HG03060 (cell line): ENCODE measurements at regions not wholly inside any gene's neighbourhood (a gene's known extent, or its start where the extent isn't known, plus 50 kb on each side); places are given as distances from the start of the nearest gene placed in this dataset.
A peak's percentile ranks its signal among the peaks of the same experiment; 100 is the strongest.
"Not testable (repeated sequence)": the region's sequence is repeated elsewhere in the genome, so short reads cannot be mapped to it uniquely, and the experiment has no call there.

ENCODE experiments used
- ATAC-seq: cut with Tn5 transposase; IDR thresholded peaks from one replicate; pipeline ENCODE4 v1.9.1; 2021; ENCODE audit warnings: low read depth, moderate number of reproducible peaks; ENCODE audit not compliant: unreplicated experiment

DNA sequence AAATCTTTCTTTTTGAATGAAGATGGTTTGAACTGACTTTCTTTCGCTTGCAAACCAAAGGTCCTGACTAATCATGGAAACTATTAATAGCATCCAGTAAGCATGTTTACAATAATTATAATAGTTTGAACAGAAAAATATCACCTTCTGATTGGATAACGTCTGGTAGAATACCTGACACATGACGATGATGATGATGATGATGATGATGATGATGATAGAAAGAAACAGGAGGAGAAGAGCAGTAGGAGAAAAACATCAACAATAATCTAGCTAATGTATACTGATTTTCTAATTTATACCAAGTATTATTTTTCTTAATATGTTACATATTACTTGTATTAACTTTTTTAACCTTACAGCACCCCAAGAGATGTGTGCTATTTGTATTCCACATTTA, 157.5 kb upstream of the SPRY2 start:
- no peak for ATAC-seq

- no peak for ATAC-seq
Observed at GRCh38 chr13:80497978-80498377, 157.1 kb upstream of the SPRY2 start.

- no peak for ATAC-seq
Observed at GRCh38 chr13:80497439-80497838, 156.5 kb upstream of the SPRY2 start.

DNA sequence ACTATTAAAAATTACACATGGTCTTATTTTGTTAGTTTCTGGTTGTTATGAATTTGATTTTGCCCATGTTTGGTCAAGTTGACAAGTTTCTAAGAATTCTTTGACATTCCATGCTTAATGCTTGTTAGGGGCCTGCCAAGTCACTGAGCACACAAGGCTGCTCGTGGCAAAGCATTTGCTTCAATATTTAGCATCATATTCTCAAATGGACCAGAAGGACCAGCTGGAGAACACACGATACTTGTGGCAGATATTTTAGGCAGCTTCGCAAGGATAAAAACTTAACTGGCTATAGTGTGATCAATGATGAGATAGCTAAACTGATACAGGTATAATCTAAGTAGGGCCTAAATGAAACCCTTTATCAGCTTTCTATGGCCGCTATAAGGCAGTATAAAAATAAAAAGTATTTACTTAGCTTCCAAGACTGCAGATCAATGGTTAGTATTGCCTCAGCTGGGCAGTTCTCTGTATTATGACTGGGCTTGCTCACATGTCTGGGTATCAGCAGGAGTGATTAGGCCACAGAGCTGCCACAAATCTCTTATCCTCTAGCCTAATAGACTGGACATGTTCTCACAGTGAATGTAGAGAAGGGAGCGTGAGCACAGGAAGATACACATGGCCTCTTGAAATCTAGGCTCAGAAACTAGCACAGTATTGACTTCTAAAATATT, 155.9 kb upstream of the SPRY2 start:
- no peak for ATAC-seq

DNA sequence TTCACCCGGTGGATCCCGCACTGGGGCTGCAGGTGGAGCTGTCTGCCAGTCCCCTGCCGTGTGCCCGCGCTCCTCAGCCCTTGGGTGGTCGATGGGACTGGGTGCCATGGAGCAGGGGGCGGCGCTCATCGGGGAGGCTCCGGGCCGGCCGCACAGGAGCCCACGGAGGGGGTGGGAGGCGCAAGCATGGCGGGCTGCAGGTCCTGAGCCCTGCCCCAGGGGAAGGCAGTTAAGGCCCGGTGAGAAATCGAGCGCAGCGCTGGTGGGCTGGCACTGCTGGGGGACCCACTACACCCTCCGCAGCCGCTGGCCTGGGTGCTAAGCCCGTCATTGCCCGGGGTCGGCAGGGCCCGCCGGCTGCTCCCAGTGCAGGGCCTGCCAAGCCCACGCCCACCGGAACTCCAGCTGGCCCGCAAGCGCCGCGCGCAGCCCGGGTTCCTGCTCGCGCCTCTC, 149.6 kb upstream of the SPRY2 start:
- ATAC-seq: not testable (repeated sequence)

DNA sequence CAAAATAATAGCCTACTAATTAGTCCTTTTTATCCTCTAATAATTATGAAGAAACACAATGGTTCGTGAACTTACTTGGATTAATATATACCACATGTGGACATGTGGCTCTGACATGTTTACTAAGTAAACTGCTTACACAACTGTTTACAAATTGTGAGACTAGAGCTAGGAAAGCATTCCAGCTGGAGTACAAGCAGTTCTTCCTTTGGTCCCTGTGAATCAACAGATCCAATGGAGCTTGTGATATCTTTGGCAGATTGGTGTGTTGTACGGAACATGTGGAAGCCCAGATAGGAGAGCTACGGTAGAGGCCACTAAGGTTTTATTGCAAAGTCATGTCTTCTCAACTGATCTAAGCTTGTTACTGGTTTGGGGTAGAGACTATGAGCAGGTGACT, 145.5 kb upstream of the SPRY2 start:
- ATAC-seq: no peak

DNA sequence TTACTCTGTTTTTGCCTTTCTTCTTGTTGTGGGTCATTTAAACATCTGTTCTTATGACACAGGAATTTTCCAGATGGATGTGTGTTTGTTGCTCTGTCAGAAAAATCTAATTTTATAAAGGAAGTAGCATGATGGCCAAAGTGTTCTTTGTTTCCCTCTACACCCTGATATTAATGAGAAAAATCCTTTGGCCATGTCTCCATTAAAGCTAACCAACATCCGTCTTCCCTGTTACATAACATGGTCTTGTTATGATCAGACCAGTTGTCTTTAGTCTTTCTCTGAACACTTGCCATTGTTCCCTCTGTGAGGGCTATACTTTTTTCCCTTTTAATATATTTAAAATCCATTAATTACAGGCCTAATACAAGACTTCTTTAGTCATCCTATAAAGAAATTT, 142.2 kb upstream of the SPRY2 start:
- no peak for ATAC-seq

DNA sequence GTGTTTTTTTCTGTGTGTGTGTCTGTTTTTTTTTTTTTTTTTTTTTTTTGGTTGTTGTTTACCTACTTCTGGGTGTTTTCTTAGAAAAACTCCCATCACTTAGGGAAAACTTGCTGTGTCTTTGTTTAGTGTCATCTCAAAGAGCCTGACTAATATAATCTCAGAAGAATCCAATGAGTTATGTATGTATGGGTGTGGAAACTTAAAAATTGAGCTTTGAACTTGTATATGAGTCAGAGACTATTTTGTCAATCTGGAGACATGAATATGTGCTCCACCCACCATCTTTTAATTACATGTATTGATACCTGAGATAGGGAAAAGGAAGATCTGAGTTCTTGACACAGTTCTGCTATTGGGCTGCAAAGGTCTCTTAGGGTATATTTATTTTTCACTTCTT, 140.7 kb upstream of the SPRY2 start:
- ATAC-seq: no peak

GRCh38 chr13:80477661-80478443, 136.9 kb upstream of the SPRY2 start:
- ATAC-seq: peak; percentile 44

- no peak for ATAC-seq
Observed at GRCh38 chr13:80476953-80477352, 136.0 kb upstream of the SPRY2 start.

- ATAC-seq: no peak
Observed at GRCh38 chr13:80475718-80476117, 134.8 kb upstream of the SPRY2 start.

DNA sequence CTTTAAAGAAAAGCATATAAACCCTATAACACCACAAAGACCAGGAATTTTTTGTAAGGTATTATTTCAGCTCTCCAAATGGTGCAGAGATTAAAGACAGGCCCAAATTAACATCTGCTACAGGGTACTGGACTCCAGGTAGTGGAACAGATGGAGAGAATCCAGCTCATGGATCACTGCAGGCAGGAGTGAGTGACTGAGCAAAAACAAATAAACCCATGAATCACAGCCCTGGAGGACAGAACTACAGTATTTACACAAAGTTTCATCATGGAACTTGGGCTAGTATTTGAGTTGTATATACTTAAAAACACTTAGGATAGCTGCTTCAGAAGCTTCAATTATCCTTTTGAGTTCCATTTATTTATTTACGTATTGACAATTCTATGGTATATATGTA, 132.8 kb upstream of the SPRY2 start:
- no peak for ATAC-seq

- no peak for ATAC-seq
Observed at GRCh38 chr13:80469853-80470381, 129.0 kb upstream of the SPRY2 start.

GRCh38 chr13:80469105-80469852, 128.4 kb upstream of the SPRY2 start:
- no peak for ATAC-seq

DNA sequence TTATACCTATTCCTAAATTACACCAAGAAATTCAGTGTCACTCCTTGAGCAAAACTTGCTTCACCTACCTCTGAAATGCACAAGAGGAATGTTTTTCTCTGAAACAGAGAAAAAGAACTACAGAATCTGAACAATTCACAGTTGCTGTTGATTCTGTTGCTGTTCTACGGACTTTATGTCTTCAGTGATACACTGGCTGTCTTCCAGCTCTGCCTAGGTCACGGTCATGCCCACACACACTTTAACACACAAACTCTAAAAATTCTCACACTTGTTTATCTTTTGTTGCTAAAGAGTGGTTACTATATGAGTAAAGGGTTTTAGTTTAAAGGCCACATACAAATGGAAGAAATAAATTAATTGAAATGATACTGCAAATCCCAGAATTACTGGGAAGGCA, 124.4 kb upstream of the SPRY2 start:
- no peak for ATAC-seq

DNA sequence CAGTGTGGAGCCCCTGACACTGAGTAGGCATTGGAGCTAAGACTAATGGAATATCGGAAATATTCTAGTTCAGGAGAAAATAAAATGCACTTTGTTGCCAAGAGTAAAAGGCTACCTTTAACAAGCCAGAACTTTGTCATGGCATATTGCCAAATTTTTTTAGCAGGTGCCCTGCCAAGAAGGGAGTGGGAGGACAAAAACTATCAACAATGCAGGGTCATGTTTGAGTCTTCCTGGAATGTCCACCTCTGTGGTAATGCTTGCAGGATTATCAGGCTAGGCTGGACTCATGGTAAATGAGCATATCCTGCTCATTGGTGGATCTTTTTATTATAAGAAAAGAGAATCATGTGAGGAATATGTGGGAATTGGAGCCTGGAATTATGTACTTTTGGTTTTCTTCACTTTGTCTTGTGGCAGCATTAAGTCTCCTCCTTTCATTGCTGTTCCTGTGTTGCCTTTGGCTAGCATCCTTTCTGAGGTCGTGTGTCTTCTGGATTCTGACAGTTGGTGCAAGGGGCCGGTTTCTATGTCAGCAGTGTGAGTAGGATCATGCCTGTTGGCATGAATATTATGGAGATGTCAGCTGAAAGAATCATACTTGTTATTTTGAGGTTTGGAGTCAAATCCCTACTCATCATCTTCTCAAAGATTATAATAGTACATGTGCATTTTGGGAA, 122.9 kb upstream of the SPRY2 start:
- ATAC-seq: no peak

GRCh38 chr13:80462567-80462966, 121.6 kb upstream of the SPRY2 start:
- no peak for ATAC-seq

- no peak for ATAC-seq
Observed at GRCh38 chr13:80462037-80462436, 121.1 kb upstream of the SPRY2 start.

DNA sequence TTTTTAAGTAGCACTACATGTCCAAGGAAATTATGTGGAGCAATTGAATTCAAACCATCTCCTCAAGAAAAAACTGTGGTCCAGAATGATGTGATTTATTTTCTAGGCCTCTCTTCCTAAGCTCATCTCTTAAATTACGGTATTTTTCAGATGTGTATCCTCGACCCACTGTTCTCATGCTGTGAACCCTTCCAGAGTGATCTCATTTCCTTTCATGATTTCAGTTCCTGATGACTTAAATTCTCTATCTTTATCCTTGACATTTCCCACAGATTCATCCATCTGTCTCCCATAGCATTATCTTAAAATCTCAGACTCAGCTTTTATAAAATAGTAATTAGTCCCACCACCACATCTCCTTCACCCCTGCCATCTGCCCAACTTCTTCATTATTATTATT, 117.6 kb upstream of the SPRY2 start:
- no peak for ATAC-seq

- ATAC-seq: peak; percentile 98
Observed at GRCh38 chr13:80454245-80454644, 113.3 kb upstream of the SPRY2 start.

DNA sequence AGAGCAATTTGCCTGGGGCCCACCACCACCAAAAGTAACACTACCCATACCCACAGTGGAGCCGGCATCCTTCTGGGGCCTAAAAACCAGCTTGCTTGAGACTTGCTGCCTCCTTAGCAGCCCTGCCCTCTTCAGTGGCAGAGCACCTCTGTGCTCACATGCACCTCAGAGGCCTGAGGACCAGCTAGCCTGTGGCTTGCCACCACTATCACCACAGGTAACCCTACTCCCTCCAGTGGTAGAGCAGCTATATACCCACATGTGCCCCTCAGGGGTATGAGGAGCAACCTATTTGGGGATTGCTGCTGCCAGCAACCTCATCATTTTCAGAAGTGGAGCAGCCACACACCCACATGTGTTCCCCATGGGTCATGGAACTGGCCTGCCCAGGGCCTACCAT, 111.4 kb upstream of the SPRY2 start:
- ATAC-seq: no peak
